H9 (cell line): ENCODE measurements at regions not wholly inside any gene's neighbourhood (a gene's known extent, or its start where the extent isn't known, plus 50 kb on each side); places are given as distances from the start of the nearest gene placed in this dataset.

ENCODE experiments used
- DNase-seq: peaks from one replicate; pipeline ENCODE4 v3.0.0-alpha.2; 2017
- H2AFZ ChIP-seq: one replicate; pipeline ENCODE4 v1.6.1; 2013; ENCODE audit warnings: mild to moderate bottlenecking, low read length, control low read depth, moderate library complexity
- H2AK5ac ChIP-seq: 2 replicates; pipeline ENCODE4 v1.6.1; 2013; ENCODE audit warnings: low read length, control low read depth, mixed read lengths; ENCODE audit not compliant: insufficient read length
- H2BK120ac ChIP-seq: one replicate; pipeline ENCODE4 v1.6.1; 2013; ENCODE audit warnings: low read depth, mild to moderate bottlenecking, low read length, control low read depth, inconsistent platforms; ENCODE audit not compliant: poor library complexity, severe bottlenecking
- H2BK12ac ChIP-seq: 2 replicates; pipeline ENCODE4 v1.6.1; 2013; ENCODE audit warnings: low read length, control low read depth, mixed read lengths, low read depth; ENCODE audit not compliant: insufficient read length
- H2BK15ac ChIP-seq: 2 replicates; pipeline ENCODE4 v1.6.1; 2013; ENCODE audit warnings: low read depth, low read length, control low read depth
- H2BK20ac ChIP-seq: one replicate; pipeline ENCODE4 v1.6.1; 2013; ENCODE audit warnings: low read depth, mild to moderate bottlenecking, low read length, control low read depth, inconsistent platforms; ENCODE audit not compliant: poor library complexity, severe bottlenecking
- H2BK5ac ChIP-seq: 2 replicates; pipeline ENCODE4 v1.6.1; 2013; ENCODE audit warnings: low read length, control low read depth, mixed read lengths; ENCODE audit not compliant: insufficient read length
- H3K14ac ChIP-seq: 2 replicates; pipeline ENCODE4 v1.6.1; 2013; ENCODE audit warnings: low read length, control low read depth; ENCODE audit not compliant: insufficient read depth
- H3K18ac ChIP-seq: 2 replicates; pipeline ENCODE4 v1.6.1; 2013; ENCODE audit warnings: low read depth, mild to moderate bottlenecking, mixed read lengths, low read length, control low read depth; ENCODE audit not compliant: insufficient read length
- H3K23ac ChIP-seq: 2 replicates; pipeline ENCODE4 v1.6.1; 2013; ENCODE audit warnings: low read length, control low read depth, mixed read lengths, low read depth; ENCODE audit not compliant: insufficient read length
- H3K23me2 ChIP-seq: 2 replicates; pipeline ENCODE4 v1.6.1; 2013; ENCODE audit warnings: low read depth, mild to moderate bottlenecking, mixed read lengths, low read length, control low read depth; ENCODE audit not compliant: insufficient read length, poor library complexity, severe bottlenecking
- H3K27ac ChIP-seq: 2 replicates; pipeline ENCODE4 v1.5.1; 2013; ENCODE audit warnings: low read length, control low read depth, mixed read lengths, low read depth; ENCODE audit not compliant: insufficient read length
- H3K27me3 ChIP-seq: 2 replicates; pipeline ENCODE4 v1.6.1; 2013; ENCODE audit warnings: low read length, control low read depth, inconsistent platforms; ENCODE audit not compliant: insufficient read depth
- H3K4ac ChIP-seq: 2 replicates; pipeline ENCODE4 v1.6.1; 2013; ENCODE audit warnings: low read depth, mild to moderate bottlenecking, control low read depth, inconsistent platforms, low read length, moderate library complexity
- H3K4me1 ChIP-seq: 2 replicates; pipeline ENCODE4 v1.6.1; 2013; ENCODE audit warnings: low read length, control low read depth, inconsistent platforms; ENCODE audit not compliant: insufficient read depth
- H3K4me2 ChIP-seq: 2 replicates; pipeline ENCODE4 v1.6.1; 2013; ENCODE audit warnings: low read length, control low read depth, mixed read lengths; ENCODE audit not compliant: insufficient read length, insufficient read depth
- H3K56ac ChIP-seq: 2 replicates; pipeline ENCODE4 v1.6.1; 2013; ENCODE audit warnings: low read depth, mild to moderate bottlenecking, mixed read lengths, low read length, control low read depth; ENCODE audit not compliant: insufficient read length
- H3K79me1 ChIP-seq: 2 replicates; pipeline ENCODE4 v1.6.1; 2013; ENCODE audit warnings: low read depth, mild to moderate bottlenecking, moderate library complexity, low read length, control low read depth, inconsistent platforms; ENCODE audit not compliant: insufficient read depth, poor library complexity, severe bottlenecking
- H3K79me2 ChIP-seq: 2 replicates; pipeline ENCODE4 v1.6.1; 2013; ENCODE audit warnings: low read length, control low read depth, inconsistent platforms; ENCODE audit not compliant: insufficient read depth
- H3K9ac ChIP-seq: 2 replicates; pipeline ENCODE4 v1.6.1; 2013; ENCODE audit warnings: low read length, control low read depth, mixed read lengths; ENCODE audit not compliant: insufficient read length; ENCODE audit errors: extremely low read depth
- H3K9me3 ChIP-seq: one replicate; pipeline ENCODE4 v1.6.1; 2013; ENCODE audit warnings: low read depth, low read length, inconsistent platforms; ENCODE audit not compliant: control insufficient read depth
- H3T11ph ChIP-seq: one replicate; pipeline ENCODE4 v1.6.1; 2013; ENCODE audit warnings: mild to moderate bottlenecking, low read length, control low read depth, inconsistent platforms
- H4K20me1 ChIP-seq: one replicate; pipeline ENCODE4 v1.6.1; 2013; ENCODE audit not compliant: control insufficient read depth, insufficient read length, insufficient read depth
- H4K5ac ChIP-seq: 2 replicates; pipeline ENCODE4 v1.6.1; 2013; ENCODE audit warnings: low read depth, mild to moderate bottlenecking, mixed read lengths, low read length, control low read depth; ENCODE audit not compliant: insufficient read length
- H4K8ac ChIP-seq: replicated peaks from 2 replicates; pipeline ENCODE4 v1.6.1; 2013; ENCODE audit warnings: low read length, control low read depth, mixed read lengths, low read depth; ENCODE audit not compliant: insufficient read length
- H4K91ac ChIP-seq: 2 replicates; pipeline ENCODE4 v1.6.1; 2013; ENCODE audit warnings: low read depth, mild to moderate bottlenecking, moderate library complexity, mixed read lengths, low read length, control low read depth; ENCODE audit not compliant: insufficient read length
- H3K27ac Mint-ChIP-seq, 3 experiments: 2 replicates in 2 of 3; 3 replicates in 1 of 3; pipeline ENCODE4 v1.8.0; 2020 to 2021; ENCODE audit warnings: mixed read lengths in 3 of 3, mild to moderate bottlenecking in 1 of 3, moderate library complexity in 1 of 3
- H3K27me3 Mint-ChIP-seq: 2 replicates; pipeline ENCODE4 v1.8.0; 2021; ENCODE audit warnings: low read depth, mild to moderate bottlenecking, moderate library complexity, mixed read lengths
- H3K36me3 Mint-ChIP-seq, 3 experiments: 2 replicates in 2 of 3; 3 replicates in 1 of 3; pipeline ENCODE4 v1.8.0; 2020 to 2021; ENCODE audit warnings: low read depth in 3 of 3, mixed read lengths in 3 of 3; ENCODE audit not compliant: insufficient read depth in 1 of 3
- H3K4me1 Mint-ChIP-seq, 2 experiments: 2 replicates each; pipeline ENCODE4 v1.8.0; 2020; ENCODE audit warnings: mixed read lengths in 2 of 2
- H3K4me3 Mint-ChIP-seq, 2 experiments: 2 replicates in 1 of 2; 3 replicates in 1 of 2; pipeline ENCODE4 v1.8.0; 2020 to 2021; ENCODE audit warnings: mild to moderate bottlenecking in 2 of 2, mixed read lengths in 2 of 2, moderate library complexity in 1 of 2
- H3K9me3 Mint-ChIP-seq, 2 experiments: 2 replicates in 1 of 2; 3 replicates in 1 of 2; pipeline ENCODE4 v1.8.0; 2020; ENCODE audit warnings: mild to moderate bottlenecking in 2 of 2, mixed read lengths in 2 of 2, moderate library complexity in 1 of 2
- CTCF ChIP-seq: fragments of 200-600 bp; sonication (generic); conservative IDR thresholded peaks from 3 replicates; pipeline ENCODE4 v1.8.0; 2021; ENCODE audit warnings: antibody characterized with exemption, mild to moderate bottlenecking
- WGBS: extraction: QIAGEN DNeasy Blood & Tissue Kit; methylation state at CpG from one replicate; pipeline ENCODE4 v1.1.7; 2013; ENCODE audit warnings: missing lambda C conversion rate, low lambda C conversion rate, mixed read lengths; ENCODE audit not compliant: insufficient read length; ENCODE audit errors: extremely low coverage; 5-methylcytosine and 5-hydroxymethylcytosine counted together

GRCh38 chr13:67943116-67943515 is 713.0 kb upstream of the PCDH9 start:
- no peak overlapping the region for H2AK5ac ChIP-seq
- H3T11ph ChIP-seq = no peak overlapping the region
- TF ChIP-seq CTCF = no peak
- no peaks in the 10 kb centered on the region for H3K79me2 ChIP-seq
- H3K9me3 ChIP-seq = no peaks in the 10 kb centered on the region
- H3K79me1 ChIP-seq = no peaks in the 10 kb centered on the region
- no peak overlapping the region for H2BK15ac ChIP-seq
- no peak overlapping the region for H2BK20ac ChIP-seq
- no peaks in the 10 kb centered on the region for H3K23me2 ChIP-seq
- H4K8ac ChIP-seq = no peak overlapping the region
- no CpG with 5 or more reads among the region's 4 CpGs for WGBS
- no peak overlapping the region for H4K5ac ChIP-seq
- H3K4me3 Mint-ChIP-seq = no peak overlapping the region
- no peak overlapping the region for H2AFZ ChIP-seq
- no peak overlapping the region for H3K9ac ChIP-seq
- no peak overlapping the region for H2BK120ac ChIP-seq
- no peak overlapping the region for H3K4ac ChIP-seq
- H4K91ac ChIP-seq = no peak overlapping the region
- H3K4me1 Mint-ChIP-seq = no peaks in the 10 kb centered on the region
- no peak overlapping the region for H3K27ac Mint-ChIP-seq
- no peaks in the 10 kb centered on the region for H3K9me3 Mint-ChIP-seq
- H3K18ac ChIP-seq = no peak overlapping the region
- H3K14ac ChIP-seq = no peak overlapping the region
- H3K27ac ChIP-seq = no peak overlapping the region
- H3K23ac ChIP-seq = no peak overlapping the region
- no peaks in the 10 kb centered on the region for H3K36me3 Mint-ChIP-seq
- no peaks in the 10 kb centered on the region for H4K20me1 ChIP-seq
- no peaks in the 10 kb centered on the region for H3K27me3 ChIP-seq
- no peaks in the 10 kb centered on the region for H3K27me3 Mint-ChIP-seq
- H2BK12ac ChIP-seq = no peak overlapping the region
- no peak overlapping the region for H2BK5ac ChIP-seq
- no peak overlapping the region for H3K4me2 ChIP-seq
- DNase-seq = no peak
- no peaks in the 10 kb centered on the region for H3K4me1 ChIP-seq
- no peak overlapping the region for H3K56ac ChIP-seq
